Prostate gland (tissue), 2 donors: ENCODE measurements at regions not wholly inside any gene's neighbourhood (a gene's known extent, or its start where the extent isn't known, plus 50 kb on each side); places are given as distances from the start of the nearest gene placed in this dataset.
"Not testable (repeated sequence)": the region's sequence is repeated elsewhere in the genome, so short reads cannot be mapped to it uniquely, and the experiment has no call there.

Experiments
- DNase-seq: peaks from one replicate; pipeline ENCODE4 v3.0.0-alpha.2; 2019; ENCODE audit warnings: low spot score
- H3K27ac ChIP-seq, 2 donors: fragments of 200-600 bp; sonication (generic); 2 replicates each; pipeline ENCODE4 v1.5.1; 2017 to 2019
- H3K27me3 ChIP-seq: fragments of 200-600 bp; sonication (generic); replicated peaks from 2 replicates; pipeline ENCODE4 v1.5.1; 2019; ENCODE audit not compliant: insufficient read depth
- H3K36me3 ChIP-seq, 2 donors: fragments of 200-600 bp; sonication (generic); 1 replicate in 1 of 2; 2 replicates in 1 of 2; pipeline versions ENCODE4 v1.5.1 to v1.8.1; 2017 to 2019
- H3K4me1 ChIP-seq: fragments of 200-600 bp; sonication (generic); replicated peaks from 2 replicates; pipeline ENCODE4 v1.5.1; 2019
- H3K4me3 ChIP-seq, 2 donors: fragments of 200-600 bp; sonication (generic); 2 replicates each; pipeline ENCODE4 v1.5.1; 2017 to 2019
- H3K9me3 ChIP-seq: fragments of 200-600 bp; sonication (generic); 2 replicates; pipeline ENCODE4 v1.5.1; 2017
- POLR2A ChIP-seq: fragments of 450-650 bp; IDR thresholded peaks from one replicate; pipeline ENCODE4 v1.6.1; 2016; ENCODE audit warnings: antibody characterized with exemption, mild to moderate bottlenecking
- POLR2AphosphoS5 ChIP-seq: sonication (generic); formaldehyde crosslinking; IDR thresholded peaks from one replicate; pipeline ENCODE4 v1.6.1; 2017; ENCODE audit warnings: antibody characterized with exemption
- WGBS: methylation state at CpG from one replicate; pipeline ENCODE4 v1.1.5; 2018; 5-methylcytosine and 5-hydroxymethylcytosine counted together
- intact Hi-C: fragments of 100-400 bp; cut with DNase I; formaldehyde crosslinking; loops from one replicate; pipeline ENCODE4 v1.14.2; 2022
- TF ChIP-seq, protein P1 (sequence below), 4 experiments: fragments of 200-600 bp in 2 of 4; fragments of 450-650 bp in 2 of 4; sonication (generic) in 2 of 4; IDR thresholded peaks; 1 replicate in 3 of 4; 2 replicates in 1 of 4; pipeline ENCODE4 v1.5.1; 2016 to 2019; ENCODE audit warnings: antibody characterized with exemption in 4 of 4, mild to moderate bottlenecking in 2 of 4, moderate library complexity in 2 of 4

GRCh38 chr4:3630598-3631543 is 98.6 kb upstream of the LRPAP1 start:
- Histone ChIP-seq H3K4me1 (peaks cover 4% of the 10 kb centered on the region), H3K27ac (no peak overlapping the region), H3K27me3 (peaks cover 3% of the 10 kb centered on the region), H3K36me3 (no peaks in the 10 kb centered on the region), H3K4me3 (no peak overlapping the region), H3K9me3 (no peaks in the 10 kb centered on the region)
- 58% methylated on average over 20 of the region's 28 CpGs for WGBS
- intact Hi-C loops = no loop called here
- TF ChIP-seq POLR2A (no peak), POLR2AphosphoS5 (no peak)
- TF ChIP-seq, protein P1, sequence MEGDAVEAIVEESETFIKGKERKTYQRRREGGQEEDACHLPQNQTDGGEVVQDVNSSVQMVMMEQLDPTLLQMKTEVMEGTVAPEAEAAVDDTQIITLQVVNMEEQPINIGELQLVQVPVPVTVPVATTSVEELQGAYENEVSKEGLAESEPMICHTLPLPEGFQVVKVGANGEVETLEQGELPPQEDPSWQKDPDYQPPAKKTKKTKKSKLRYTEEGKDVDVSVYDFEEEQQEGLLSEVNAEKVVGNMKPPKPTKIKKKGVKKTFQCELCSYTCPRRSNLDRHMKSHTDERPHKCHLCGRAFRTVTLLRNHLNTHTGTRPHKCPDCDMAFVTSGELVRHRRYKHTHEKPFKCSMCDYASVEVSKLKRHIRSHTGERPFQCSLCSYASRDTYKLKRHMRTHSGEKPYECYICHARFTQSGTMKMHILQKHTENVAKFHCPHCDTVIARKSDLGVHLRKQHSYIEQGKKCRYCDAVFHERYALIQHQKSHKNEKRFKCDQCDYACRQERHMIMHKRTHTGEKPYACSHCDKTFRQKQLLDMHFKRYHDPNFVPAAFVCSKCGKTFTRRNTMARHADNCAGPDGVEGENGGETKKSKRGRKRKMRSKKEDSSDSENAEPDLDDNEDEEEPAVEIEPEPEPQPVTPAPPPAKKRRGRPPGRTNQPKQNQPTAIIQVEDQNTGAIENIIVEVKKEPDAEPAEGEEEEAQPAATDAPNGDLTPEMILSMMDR (IDR thresholded peaks at IDR 0.05) = no peak
- DNase-seq = no peak

GRCh38 chr4:3630136-3630597 is 97.9 kb upstream of the LRPAP1 start:
- no peak overlapping the region for H3K27ac ChIP-seq
- H3K36me3 ChIP-seq = no peaks in the 10 kb centered on the region
- 66% methylated on average over 11 of the region's 11 CpGs for WGBS
- peaks cover 3% of the 10 kb centered on the region for H3K27me3 ChIP-seq
- intact Hi-C loops = no loop called here
- H3K4me3 ChIP-seq = no peak overlapping the region
- TF ChIP-seq POLR2A = no peak
- TF ChIP-seq, protein P1 (IDR thresholded peaks at IDR 0.05) = no peak
- DNase-seq = no peak
- no peaks in the 10 kb centered on the region for H3K9me3 ChIP-seq
- peaks cover 4% of the 10 kb centered on the region for H3K4me1 ChIP-seq

GRCh38 chr4:3629665-3630064 is 97.4 kb upstream of the LRPAP1 start:
- H3K4me3 ChIP-seq = no peak overlapping the region
- no peaks in the 10 kb centered on the region for H3K36me3 ChIP-seq
- intact Hi-C loops = no loop called here
- no peaks in the 10 kb centered on the region for H3K9me3 ChIP-seq
- WGBS = 84% methylated on average over 10 of the region's 12 CpGs
- H3K27me3 ChIP-seq = peaks cover 3% of the 10 kb centered on the region
- DNase-seq = no peak
- TF ChIP-seq POLR2AphosphoS5 (no peak), POLR2A (no peak)
- TF ChIP-seq, protein P1 (IDR thresholded peaks at IDR 0.05) = no peak
- peaks cover 2% of the 10 kb centered on the region for H3K4me1 ChIP-seq
- H3K27ac ChIP-seq = no peak overlapping the region

DNA sequence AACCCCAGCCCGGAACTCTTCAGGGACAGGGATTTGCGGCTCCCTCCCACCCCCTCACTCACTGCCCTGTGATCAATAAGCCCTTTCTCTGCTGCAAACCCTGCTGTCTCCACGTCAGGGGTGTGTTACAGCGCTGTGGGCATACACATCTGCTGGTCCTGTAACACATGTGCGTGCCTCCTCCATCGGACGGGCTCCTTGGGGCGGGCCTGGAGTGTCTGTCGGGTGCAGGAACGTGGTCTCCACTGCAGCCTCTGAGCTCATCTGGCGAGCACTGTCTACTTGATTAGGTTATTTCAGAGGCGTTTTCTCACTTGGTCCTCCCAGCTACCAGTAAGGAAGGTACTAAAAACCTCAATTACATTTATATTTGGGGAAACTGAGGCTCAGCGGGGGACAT is 97.0 kb upstream of the LRPAP1 start:
- WGBS = 91% methylated on average over 13 of the region's 13 CpGs
- H3K27ac ChIP-seq, H3K4me1 ChIP-seq, DNase-seq, intact Hi-C loops, H3K9me3 ChIP-seq, H3K4me3 ChIP-seq, H3K36me3 ChIP-seq, H3K27me3 ChIP-seq: not testable (repeated sequence)

DNA sequence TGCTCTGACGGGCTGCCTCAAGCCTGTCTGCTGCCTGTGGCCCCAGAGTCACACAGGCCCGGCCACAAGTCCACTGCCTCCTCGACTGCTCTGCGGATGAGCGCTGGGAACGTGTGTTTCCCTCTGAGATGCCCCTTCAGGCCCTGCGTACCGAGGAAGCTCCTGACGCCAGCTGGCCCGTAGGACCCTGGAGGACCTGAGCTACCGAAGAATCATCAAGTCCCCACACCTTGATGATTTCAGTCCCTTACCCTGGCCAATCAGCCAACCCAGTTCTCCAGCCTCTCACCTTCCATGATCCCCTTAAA is 96.6 kb upstream of the LRPAP1 start:
- 76% methylated on average over 11 of the region's 11 CpGs for WGBS
- DNase-seq = no peak
- no peaks in the 10 kb centered on the region for H3K9me3 ChIP-seq

GRCh38 chr4:3627967-3628867 is 96.0 kb upstream of the LRPAP1 start:
- 46% methylated on average over 27 of the region's 29 CpGs for WGBS
- H3K27me3 ChIP-seq, H3K9me3 ChIP-seq, intact Hi-C loops, H3K4me3 ChIP-seq, H3K27ac ChIP-seq, H3K36me3 ChIP-seq, H3K4me1 ChIP-seq, DNase-seq: not testable (repeated sequence)

More for the DNA sequence above, 96.6 kb upstream of the LRPAP1 start:
- Histone ChIP-seq H3K4me1 (no peaks in the 10 kb centered on the region), H3K27ac (no peak overlapping the region), H3K27me3 (peaks cover 5% of the 10 kb centered on the region), H3K4me3 (no peak overlapping the region), H3K36me3 (no peaks in the 10 kb centered on the region)
- TF ChIP-seq POLR2A = no peak
- intact Hi-C loops = no loop called here

DNA sequence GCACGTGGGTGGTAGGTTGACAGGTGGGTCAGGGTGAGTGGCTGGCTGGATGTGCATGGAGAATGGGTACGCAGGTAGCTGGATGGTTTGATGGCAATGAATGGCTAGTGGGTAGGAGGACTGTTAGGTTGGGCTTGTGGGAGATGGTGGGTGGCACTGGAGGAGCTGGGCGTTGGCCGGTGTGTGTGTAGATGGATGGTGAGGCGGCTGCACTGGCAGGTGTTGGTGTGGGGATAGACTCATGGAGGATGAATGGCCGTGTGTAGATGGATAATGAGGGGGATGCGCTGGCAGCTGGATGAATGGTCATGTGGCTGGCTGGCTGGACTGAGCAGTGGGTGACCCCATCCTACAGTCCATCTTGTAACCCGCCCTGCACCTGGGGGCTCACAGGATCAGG is 95.2 kb upstream of the LRPAP1 start:
- H3K36me3 ChIP-seq, H3K4me1 ChIP-seq, intact Hi-C loops, H3K27ac ChIP-seq, H3K27me3 ChIP-seq, H3K4me3 ChIP-seq, DNase-seq, H3K9me3 ChIP-seq: not testable (repeated sequence)
- 92% methylated on average over 8 of the region's 8 CpGs for WGBS

DNA sequence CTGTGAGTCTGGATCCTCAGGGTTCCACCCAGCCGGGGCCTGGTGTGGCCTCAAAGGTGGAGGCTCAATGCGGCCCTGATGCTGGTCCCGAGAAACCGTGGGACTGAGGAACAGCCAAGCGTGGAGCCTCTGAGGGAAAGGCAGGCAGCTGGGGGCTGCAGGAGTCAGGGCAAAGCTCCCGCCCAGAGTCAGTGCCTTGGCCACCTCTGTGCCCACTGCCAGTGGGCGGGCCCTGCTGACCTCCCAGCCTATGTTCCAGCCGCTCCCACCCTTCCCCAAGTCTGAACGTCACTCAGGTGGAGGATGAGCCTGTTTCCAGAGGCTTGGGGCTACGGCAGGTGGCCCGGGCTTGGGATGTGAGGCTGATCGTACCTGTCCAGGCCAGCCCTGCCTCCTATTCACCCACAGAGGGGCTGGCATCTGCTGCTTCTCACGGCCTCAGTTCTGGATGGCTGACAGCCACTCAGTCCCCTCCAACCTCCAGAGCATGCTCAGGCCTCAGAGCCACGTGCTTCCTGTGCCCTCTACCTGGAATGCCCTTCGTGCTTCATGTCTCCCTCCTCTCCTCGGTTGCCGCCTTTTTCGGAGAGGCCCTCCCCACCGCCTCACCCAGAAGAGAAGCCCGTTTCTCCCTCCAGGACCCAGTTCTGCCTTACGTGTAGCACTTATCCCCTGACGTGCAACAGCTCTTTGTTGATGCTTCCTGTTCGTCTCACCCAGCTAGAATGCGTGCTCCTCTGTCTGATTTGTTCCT is 94.1 kb upstream of the LRPAP1 start:
- H3K27ac ChIP-seq, DNase-seq, H3K4me1 ChIP-seq, intact Hi-C loops, H3K9me3 ChIP-seq, H3K27me3 ChIP-seq, H3K36me3 ChIP-seq, H3K4me3 ChIP-seq: not testable (repeated sequence)
- WGBS = 74% methylated on average over 21 of the region's 24 CpGs
